AG08395 (cell line): ENCODE measurements at regions not wholly inside any gene's neighbourhood (a gene's known extent, or its start where the extent isn't known, plus 50 kb on each side); places are given as distances from the start of the nearest gene placed in this dataset.

Experiments
- DNase-seq: peaks from one replicate; pipeline ENCODE4 v3.0.0; 2012; ENCODE audit warnings: mixed read lengths, low spot score

DNA sequence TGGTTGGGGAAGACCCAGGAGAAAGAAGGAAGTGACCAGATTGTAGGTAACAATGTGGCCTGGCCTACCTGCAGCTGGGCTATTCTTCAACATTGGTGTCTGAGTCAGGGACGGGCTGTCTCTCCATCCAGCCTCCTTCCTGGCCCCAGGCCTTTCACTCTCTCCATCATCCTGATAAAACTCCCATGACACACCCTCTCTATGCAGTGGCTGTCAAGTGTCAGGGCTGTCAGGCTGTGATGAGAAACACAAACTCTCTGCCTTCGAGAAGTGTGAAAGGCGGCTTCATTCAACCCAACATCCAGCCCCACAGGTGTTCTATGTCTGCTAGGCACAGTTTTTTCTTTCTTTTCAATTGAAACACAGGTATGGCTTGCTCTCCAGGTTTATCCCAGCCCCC is 153.3 kb upstream of the VSTM2B start:
- no peak for DNase-seq

DNA sequence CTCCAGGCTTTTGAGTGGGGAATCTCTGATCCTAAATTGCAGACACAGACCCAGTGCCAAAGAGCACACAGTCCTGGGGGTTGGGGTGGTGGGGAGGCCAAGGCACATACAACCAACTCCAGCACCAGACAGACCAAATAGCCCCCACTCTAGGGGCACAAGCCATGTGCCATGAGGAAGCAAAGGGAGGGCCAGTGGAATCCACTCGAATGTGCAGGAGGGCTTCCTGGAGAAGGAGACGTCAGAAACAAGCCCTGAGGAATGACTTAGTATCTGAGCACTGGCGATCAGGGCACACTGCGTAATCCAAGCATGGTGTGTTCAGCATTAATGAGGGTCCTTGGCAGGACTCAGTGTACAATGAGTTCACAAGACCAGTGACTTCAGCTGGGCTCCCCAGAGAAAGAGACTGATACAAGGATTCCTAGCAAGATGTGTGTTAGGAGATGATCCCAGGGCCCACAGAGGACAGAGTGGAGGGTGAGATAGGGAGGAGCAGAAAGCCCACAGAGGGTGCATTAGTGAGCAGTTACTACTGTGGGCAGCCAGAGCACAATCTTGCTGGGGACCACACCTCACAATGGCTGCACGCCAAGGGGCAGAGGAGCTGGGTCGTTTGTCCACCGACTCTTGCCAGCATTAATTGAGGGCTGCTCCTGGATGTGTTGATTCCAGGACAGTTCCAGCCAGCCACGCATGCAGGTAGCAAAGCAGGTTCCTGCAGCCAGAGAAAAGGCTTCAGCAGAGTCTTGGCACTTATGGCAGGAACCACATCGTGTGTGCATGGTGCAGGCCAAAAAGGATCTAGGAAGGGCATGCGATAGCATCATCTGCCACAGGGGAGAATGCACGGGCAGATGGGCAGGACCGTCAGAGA is 152.6 kb upstream of the VSTM2B start:
- no peak for DNase-seq

DNA sequence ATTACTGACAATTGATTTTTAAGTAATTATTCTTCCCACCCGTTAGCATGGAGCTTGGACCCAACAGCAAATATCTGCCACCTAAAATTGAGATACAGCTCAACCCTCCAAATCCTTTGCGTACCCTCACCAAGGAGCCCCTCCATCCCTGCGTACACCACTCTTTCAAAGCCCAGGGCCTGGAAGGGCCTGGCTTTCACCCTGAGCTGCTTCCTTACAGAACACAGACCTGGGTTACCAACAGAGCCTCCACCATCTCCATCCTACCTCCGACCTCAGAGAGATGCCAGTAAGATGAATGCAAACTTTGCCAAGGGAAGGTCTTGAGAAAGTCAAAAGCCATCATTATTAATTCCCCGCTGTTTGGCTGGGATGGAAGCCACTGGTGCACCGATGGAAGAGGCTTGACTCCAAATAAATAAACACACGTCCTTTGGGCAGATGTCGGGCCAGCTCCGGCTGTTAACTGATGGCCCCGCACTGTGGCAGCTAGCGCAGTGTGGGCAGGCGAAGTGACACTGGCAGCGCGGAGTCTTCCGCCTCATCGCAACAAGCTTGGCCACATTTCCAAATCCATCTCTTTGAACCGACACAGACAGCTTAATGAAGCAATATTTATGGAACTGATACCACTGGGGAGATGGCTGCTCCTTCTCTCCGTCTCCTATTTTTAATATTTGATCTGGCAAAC is 150.2 kb upstream of the VSTM2B start:
- no peak for DNase-seq

DNA sequence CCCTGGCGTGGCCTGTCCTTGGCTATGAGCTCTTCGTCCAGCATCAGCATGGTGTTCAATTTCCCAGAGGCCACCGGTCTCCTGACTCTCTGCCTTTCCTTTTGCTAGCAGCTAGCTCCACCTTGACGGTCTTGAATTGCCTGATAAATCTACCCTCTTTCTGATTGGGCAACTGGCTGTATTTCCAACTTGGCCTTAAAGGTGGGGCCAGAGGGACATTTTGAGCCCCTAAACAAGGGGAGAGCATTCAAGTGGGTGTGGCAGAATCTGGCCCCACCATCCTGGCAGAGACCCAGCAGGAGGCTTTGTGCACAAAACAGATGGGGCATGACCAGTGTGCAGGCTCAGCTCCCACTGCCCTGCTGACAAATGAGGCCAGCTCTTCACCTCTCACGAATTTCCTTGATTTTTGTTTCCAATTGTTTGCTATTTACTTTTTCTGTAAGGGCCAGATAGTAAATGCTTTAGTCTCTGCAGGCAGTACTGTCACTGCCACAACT is 148.9 kb upstream of the VSTM2B start:
- DNase-seq: no peak

DNA sequence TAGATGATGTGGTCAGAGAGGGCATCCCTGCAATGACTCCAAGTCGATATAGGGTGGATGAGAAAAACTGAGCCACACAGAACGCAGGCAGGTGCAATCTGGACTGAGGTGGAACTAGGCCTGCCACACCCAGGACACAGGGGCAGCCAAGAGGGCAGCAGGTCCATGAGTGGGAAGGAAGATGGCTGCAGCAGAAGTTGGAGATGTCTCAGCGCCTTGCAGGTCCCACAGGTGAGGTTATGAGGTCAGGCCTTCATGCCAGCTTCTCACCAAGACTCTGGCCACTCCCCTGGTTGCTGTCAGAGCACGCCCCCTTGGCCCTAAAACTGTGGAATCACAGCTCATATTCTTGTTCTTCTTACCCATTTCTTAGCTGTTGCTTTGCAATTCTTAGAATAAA is 147.7 kb upstream of the VSTM2B start:
- no peak for DNase-seq

DNA sequence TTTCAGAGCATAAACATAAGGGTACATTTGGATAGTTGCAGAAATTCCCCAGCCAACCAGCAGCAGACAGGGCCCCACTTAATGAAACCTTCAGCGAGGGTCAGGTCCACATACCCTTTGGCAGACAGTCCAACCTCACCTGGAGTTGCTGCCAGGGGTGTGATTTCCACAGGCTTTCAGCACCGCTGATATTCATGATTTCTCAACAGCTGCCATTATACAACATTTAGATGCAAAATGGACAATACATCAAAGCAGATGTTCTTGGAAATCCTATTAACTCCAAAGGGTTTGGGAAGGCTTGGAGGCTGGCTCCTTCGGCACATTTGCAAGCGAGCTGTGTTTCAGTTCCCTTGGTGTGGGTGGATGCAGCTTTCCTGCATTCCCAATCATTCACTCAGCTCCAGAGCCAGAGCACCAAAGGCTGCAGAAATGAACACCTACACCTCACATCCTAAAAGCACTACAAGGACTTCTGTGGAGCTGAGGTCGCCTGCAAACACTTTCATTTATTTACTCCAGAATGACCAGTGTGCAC is 147.2 kb upstream of the VSTM2B start:
- no peak for DNase-seq

DNA sequence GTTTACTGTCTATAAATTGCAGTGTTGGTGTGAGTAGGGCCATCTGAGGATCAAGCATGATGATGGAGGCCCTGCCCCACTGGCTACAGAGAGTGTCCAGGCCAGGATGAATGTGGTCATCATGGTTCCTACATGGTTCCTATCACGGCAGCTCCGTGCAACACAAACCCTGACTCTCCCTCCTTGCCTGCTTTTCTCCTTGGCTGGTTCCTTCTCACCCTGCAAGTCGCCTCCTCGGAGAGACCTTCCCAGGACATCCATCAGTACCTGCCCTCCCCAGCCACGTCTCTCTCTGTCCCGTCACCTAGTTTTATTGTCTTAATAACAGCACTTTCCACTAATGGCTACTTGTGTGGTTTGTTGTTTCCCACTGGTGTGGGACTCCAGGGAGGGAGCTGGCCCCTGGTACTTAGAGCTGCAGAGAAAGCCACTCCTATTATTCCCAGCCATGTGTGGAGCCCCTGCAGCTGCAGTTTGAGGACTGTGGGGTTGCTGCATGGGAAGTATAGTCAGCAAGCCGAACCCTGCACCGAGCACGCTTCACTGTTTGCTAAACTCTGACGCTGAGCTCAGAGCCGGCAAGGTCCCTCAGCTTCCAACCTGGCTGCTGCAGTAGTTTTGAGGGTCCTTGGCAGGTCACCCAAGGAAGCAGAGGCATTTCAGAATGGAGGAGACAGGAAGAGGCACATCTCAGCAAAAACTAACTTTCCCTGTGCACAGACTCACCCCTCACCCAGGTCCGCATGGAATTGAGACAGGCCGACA is 146.4 kb upstream of the VSTM2B start:
- no peak for DNase-seq

DNA sequence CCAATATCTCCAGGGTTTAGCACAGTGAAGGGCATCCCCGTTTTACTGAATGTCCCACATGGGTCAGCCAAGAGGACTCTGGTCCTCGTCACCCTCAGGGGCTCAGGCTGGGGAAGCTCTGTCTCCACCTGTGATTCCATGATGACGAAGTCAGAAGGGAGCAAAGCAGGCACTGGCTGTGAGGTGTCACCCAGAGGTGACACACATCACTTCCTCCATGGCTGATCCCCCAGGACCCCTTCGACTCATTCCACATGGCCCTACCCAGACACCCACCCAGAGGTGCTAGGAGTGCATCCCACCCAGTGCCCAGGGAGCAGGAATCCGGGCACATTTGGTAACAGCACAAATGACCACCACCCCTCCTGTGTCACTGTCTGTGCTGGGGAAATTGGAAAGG is 145.2 kb upstream of the VSTM2B start:
- no peak for DNase-seq

DNA sequence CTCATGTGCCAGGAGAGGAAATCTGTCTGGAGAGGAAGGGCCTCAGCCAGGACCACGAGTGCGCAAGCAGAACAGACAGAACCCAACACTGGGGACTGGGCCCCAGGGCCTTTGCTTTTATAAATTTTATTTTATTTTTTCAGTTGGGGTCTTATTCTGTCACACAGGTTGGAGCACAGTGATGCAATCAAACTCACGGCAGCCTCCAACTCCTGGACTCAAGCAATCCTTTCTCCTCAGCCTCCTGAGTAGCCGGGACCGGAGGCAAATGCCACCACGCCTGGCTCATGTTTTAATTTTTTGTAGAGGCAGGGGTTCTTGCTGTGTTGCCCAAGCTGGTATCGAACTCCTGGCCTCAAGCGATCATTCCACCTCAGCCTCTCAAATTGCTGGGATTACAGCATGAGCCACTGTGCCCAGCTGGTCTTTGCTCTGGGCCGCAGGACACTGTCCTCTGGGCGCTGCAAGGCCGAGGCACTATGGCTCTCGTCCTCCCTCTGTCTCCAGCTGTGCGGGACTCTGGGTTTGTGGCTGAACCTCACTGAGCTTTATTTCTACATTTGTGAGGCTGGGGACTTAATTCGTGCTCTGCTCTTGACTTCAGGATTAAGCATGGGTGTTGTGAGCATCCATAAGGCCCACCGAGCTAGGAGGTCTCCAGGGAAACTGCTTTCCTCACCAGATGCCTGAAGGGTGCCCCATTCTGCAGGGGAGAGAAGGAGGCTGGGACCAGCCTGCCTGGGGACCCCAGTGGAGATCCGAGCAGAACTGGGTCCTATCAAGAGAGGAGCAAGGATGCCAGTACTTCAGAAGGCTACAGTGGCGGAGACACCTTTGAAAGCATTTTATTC is 144.2 kb upstream of the VSTM2B start:
- no peak for DNase-seq

DNA sequence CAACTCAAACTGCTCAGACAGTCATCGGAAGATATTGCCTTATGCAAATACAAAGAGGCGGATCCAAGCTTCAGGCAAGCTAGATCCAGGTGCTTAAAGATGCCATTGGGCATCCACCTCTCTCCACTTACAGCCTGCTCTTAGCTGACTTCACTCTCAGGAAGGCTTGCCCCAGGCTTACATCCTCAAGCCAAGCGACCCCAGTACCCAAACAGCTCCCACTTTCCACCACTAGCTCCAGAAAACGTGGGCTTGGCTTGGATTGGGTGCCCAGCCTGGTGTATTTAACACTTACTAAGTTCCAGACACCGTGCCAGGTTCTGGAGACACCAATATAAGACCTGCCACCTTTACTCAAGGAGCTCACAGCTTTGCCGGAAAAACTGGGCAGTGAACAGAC is 142.1 kb upstream of the VSTM2B start:
- DNase-seq: no peak

DNA sequence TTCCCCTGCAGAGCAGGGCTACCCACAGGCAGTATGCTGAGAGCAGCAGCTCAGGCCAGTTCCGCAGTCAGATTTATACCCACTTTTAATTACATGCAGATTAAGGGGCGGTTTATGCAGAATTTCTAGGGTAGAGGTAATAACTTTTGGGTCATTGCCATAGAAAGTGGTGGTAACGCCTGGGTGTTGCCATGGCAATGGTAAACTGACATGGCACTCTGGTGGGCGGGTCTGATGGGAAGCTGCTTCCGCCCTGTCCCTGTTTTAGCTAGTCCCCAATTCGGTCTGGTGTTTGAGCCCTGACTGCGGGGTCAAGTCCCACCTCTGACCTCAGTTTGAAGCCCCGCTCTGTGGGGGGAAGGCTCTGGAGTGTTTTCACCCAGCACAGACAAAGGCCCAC is 141.1 kb upstream of the VSTM2B start:
- DNase-seq: no peak

DNA sequence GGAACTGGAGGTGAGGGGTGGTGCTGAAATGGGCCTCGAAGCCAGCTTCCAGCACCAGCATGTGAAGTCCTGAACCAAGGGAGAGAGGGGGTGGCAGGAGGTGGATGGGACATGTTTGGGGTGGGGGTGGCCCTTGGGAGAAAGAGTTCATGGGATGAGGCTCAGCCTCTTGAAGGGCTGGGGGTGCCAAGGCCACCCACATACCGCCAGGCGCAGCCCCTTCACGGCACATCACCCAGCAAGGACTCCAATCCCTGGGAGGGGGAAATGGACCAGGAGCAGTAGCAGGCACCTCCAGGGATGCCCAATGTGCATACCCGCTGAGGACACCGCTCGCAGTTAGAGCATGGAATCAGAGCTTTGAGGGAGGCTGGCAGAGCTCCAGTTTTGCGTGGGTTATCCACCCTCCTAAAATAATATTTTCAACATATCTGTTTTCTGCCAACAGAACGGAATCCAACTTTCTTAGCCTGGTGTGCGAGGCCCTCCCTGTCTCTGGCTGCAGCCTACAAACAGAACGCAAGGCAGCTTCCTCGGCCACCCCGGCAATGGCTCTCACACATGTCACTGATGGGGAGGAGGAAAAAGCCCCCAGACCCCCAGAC is 140.5 kb upstream of the VSTM2B start:
- no peak for DNase-seq

DNA sequence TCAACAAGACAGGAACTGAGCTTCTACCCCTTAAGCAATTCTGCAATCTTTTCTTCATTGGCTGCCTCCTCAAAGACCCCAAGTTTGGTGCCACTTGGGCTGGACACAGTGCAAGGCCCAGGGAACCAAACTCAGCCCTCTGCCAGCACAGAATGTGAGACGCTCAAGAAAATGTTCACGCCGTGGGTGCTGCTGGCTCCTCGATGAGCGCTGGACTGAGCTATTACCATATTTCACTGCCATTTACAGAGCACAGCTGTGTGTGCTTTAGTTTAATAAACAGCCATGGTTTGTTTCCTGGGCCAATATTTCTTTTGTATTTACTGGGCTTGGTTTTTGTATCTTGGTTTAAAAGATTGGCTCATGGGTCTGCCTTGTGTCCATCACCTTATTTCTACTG is 138.8 kb upstream of the VSTM2B start:
- no peak for DNase-seq

DNA sequence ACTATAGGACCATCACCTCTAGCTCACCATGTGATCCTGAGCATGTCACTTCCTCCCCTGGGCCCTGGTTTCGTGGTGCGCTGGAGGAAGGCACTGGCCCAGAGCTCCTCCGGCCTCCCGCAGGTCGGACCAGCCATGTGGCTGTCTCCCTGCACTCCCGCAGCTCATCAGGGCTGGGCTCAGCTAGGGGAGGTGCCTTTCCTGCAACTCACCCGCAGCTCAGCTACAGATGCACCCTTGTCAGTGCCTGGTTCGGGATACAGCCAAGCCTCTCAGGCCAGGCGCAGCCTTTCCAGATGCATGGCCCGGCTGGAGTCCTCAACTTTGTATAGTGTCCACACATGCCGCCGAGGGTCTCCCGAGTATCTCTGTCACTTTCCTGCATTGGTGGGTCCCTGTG is 138.2 kb upstream of the VSTM2B start:
- DNase-seq: no peak

DNA sequence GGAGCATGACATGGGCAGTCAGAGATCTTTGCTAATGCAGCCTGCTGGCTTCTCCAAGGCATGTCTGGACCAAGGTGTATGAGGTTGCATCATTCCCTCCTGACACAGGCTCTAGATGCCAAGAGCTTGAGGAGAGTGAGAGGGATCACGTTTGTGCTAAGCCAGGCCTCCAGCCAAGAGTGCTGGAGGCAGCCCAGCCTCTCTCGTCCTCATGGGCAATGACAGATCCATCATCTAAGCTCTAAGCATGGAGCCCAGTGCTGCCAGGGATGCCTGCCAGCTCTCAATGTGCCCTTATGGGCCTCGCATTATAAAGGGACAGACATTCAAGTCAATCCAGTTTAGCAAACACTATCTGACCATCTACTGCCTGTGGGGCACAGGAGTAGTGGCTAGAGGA is 136.3 kb upstream of the VSTM2B start:
- no peak for DNase-seq

DNA sequence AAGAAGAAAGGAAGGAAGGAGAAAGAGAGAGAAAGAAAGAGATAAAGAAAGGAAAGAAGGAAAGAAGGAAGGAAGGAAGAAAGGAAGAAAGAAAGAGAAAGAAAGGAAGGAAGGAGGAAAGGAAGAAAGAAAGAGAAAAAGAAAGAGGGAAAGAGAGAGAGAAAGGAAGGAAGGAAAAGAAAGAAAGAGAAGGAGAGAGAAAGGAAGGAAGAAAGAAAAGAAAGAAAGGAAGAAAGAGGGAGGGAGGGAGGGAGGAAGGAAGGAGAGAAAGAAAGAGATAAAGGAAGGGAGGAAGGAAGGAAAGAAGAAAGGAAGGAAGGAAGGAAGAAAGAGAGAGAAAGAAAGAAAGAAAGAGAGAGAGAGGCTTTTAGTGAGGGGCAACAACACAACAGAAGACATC is 135.1 kb upstream of the VSTM2B start:
- no peak for DNase-seq

DNA sequence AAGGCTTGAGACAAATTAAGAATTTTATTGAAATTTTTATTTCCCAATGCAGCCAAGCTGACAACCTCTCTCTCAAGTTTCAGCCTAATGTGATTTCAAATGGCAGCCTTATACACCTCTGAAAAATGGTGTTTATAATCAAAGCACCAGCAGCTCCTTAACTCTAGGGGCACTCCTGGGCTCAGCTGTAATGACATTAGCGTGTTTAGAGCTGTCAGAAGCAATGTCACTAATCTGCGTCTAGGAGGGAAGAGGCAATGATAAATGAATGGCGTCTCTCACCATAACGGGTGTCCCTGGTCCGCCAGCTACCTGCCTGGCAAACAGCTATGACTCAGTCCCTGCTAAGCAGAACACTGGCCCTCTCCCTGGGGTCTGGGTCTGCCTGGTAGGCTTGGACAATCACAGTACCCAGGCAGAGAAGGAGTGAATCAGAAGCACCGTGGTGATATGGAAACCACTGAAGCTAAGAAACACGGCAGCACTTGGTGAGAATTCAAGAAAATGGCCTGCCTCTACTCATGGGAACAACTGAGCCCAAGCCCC is 131.8 kb upstream of the VSTM2B start:
- DNase-seq: no peak

DNA sequence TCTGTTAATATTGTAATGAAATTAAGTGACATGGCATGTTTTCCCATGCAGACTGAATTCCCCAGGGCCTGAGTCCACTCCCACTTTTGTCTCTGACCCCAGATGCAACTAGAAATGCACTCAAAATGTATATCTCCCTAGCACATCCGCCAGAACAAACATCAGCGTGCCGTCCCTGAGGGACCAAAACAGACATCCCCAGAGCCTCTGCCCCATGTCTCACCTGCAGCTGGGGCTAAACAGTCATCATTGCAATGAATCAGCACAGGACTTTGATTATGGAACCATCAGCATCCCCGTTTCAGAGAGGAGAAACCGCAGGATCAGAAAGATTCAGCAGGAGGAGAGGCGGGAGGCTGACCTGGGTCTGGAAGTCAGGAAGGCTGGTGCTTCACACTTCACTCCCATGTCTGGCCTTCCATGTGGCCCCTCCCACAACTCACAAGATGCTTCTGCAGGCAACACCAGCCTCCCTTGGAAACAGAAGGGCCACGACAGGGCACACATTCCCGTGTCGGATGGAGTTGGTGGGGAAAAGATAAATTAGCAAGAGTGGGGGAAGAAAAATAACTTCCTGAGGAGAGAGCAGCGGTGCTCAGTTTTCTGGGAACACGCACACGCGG is 130.6 kb upstream of the VSTM2B start:
- DNase-seq: no peak

DNA sequence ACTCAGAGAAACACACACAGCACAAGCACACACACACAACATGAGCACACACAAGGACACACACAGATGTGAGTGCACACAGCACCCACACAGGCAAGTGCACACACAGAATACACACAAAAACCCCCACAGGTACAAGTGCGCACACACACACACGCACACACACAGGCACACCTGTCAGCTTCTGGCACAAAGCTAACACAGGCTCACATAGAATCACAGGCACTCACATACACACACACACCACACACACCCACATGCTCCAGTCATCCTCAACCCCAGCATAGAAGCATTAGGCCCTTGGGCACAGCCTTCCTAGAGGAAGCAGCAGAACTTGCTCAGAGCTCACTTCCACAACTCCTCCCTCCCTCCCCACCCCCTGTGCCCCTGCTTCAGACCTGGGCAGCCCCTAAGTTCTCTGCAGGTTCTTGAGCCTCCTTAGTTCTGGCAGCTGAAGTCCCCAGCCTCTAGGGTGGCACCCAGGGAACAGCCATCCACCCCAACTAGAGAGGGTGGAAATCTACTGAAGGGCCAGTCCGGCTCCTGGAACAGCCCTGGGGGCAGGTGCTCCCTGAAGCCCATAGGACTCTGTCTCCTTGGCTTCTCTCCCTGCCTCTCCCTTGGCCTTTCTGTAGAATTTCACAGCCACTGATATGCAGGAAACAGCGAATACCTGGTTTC is 129.9 kb upstream of the VSTM2B start:
- no peak for DNase-seq

DNA sequence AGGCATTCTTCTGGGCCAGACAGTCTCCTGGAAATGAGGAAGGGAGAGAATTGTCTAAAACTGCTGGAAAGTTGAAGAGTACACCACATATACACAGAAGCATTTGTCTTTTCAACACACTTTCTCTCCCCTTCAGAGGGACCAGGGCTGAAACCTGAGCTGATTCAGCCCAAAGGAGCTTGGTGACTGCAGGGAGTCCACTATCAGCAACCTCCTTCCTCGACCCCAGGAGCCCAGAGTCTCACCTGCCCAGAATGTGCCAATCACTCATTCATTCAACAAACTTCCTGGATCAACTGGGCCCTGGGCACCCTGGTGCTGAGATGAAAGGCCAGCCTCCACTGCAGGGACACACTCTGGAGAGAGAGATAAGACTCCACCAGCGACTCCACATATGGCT is 128.9 kb upstream of the VSTM2B start:
- no peak for DNase-seq
